GM12892 (cell line): ENCODE measurements at regions not wholly inside any gene's neighbourhood (a gene's known extent, or its start where the extent isn't known, plus 50 kb on each side); places are given as distances from the start of the nearest gene placed in this dataset.

Source experiments
- POLR2A ChIP-seq: IDR thresholded peaks from 2 replicates; pipeline ENCODE4 v1.6.1; 2011; ENCODE audit warnings: low read depth, low read length, control low read depth
- POLR2AphosphoS5 ChIP-seq: IDR thresholded peaks from 2 replicates; pipeline ENCODE4 v1.6.1; 2011; ENCODE audit warnings: low read depth, low read length, control low read depth
- TAF1 ChIP-seq: IDR thresholded peaks from 2 replicates; pipeline ENCODE4 v1.6.1; 2011; ENCODE audit warnings: low read depth, mild to moderate bottlenecking, control low read depth, low read length, borderline replicate concordance

- TF ChIP-seq POLR2AphosphoS5 (no peak), POLR2A (no peak), TAF1 (no peak)
Observed at GRCh38 chr17:34024386-34024785, 230.7 kb upstream of the CCL2 start.
